ENCODE measurements at regions not wholly inside any gene's neighbourhood (a gene's known extent, or its start where the extent isn't known, plus 50 kb on each side); places are given as distances from the start of the nearest gene placed in this dataset.
"Not testable (repeated sequence)": the region's sequence is repeated elsewhere in the genome, so short reads cannot be mapped to it uniquely, and the experiment has no call there.

DNA sequence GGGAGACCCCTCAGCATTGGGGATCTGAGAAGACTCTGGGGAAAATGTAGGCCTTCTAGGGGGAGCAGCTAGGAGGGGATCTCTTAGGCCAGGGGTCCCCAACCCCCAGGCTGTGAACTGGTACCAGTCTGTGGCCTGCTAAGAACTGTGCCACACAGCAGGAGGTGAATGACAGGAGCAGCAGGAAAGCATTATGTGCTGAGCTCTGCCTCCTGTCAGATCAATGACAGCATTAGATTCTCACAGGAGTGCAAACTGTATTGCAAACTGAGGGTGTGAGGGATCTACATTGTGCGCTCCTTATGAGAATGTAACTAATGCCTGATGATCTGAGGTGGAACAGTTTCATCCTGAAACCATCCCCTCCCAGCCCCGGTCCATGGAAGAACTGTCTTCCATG is 127.3 kb downstream of the SCG2 start:
- DNase-seq = no peak

DNA sequence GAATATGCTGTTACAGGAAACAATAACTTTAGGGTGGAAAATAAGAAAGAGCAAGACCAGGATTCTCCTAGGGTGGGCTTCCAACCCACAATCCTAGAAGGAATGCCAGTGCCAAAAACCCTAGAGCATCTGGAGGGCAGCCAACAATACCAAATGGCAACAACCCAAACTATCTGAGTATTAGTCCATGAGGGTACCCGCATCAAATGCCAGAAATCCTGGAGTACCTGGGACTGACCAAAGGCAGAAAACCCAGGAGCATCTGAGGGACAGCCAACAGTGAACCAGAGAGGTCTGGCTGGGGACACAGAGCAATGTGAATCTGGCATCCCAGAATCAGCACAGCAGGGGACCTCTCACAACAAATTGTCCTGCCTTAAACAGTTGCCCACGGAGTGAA is 126.3 kb downstream of the SCG2 start:
- DNase-seq = no peak

DNA sequence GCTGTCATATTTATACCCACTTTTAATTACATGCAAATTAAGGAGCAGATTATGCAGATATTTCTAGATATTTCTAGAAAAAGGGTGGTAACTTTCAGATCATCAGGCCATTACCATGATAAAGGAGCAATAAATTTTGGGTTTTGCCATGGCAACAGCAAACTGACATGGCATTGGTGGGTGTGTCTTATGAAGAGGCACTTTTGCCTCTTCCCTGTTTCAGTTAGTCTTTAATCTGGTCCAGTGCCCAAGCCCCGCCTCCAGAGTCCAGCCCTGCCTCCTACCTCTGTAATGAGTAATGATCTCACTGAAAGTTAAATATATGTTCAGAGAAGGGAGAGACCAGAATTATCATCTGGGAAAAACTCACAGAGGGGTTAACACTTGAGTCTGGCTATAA is 124.8 kb downstream of the SCG2 start:
- no peak for DNase-seq

DNA sequence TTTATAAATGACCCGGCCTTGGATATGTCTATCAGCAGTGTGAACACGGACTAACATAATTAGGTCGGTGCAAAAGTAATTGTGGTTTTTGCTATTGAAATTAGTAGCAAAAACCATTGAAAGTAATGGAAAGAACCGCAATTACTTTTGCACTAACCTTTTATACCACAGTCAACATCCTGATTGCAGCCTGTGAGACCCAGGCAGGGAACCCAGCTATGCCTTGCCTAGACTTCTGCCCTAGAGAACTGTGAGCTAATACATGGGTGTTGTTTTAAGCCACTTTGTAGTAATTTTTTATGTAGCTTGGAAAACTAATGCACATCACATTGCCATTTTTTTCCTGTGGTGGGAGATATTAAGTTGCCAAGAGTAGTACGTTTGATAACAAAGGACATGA is 120.7 kb downstream of the SCG2 start:
- DNase-seq = no peak

DNA sequence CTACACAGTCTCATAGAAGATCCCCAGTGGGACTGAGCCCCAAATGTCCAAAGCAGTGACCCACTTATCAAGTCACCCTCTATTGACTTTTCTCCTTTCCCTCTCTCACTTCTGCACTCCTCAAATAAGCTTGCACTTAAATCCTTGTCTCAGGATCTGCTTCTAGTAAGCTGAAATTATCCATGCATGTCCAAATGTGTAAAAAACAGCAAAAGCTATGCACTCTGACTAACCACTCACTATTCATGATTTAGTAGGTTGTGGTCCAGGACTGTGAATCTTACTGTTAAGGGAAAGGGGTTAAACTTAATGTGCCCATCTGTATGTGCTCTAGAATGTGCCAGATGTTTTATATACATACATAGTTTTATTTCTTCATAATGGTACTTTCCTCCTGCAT is 115.4 kb downstream of the SCG2 start:
- no peak for DNase-seq

DNA sequence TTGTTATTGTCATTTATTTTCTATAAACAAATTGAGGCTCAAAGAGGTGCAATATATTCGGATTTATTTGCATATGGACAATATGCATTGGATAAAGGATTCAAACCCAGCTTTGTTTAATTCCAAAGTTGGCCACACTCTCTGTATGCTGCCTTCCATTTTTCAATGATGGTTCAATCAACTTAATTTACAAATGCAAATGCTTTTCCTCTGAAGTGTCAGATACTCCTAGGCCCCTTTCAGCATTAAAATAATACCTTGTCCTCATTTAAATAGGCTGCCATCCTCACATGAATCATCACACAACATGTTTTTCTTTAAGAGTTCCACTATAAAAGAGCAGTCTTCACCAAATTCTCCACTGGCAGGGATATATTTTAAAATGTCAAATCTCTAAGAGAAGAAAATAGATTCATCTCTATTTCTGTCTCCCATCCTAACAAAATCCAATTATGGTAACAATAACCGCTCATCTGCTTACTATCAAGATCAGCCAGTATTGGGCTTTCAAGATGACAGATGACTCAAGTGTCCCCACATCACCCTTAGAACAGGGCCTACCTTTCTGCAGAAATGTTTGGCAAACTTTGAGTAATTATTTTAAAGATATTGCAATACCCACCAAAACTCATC is 114.8 kb downstream of the SCG2 start:
- DNase-seq = no peak

DNA sequence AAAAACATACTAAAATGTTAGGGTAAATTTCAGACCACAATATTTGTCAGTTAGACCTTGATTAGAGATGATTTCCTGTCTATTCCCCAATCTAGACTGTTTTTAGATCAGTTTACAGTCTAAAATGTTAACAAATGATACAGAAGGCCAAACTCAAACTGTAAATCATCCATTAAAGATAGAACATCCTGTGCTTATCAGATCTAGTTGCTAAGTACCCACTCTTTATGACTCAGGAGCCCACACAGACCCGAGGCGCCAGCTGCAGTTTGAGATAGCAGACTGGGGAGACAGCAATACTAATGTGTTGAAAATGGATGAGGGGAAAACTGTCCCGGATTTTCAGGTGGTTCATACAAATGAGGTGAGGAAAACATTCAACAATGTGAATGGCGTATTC is 113.3 kb downstream of the SCG2 start:
- no peak for DNase-seq

DNA sequence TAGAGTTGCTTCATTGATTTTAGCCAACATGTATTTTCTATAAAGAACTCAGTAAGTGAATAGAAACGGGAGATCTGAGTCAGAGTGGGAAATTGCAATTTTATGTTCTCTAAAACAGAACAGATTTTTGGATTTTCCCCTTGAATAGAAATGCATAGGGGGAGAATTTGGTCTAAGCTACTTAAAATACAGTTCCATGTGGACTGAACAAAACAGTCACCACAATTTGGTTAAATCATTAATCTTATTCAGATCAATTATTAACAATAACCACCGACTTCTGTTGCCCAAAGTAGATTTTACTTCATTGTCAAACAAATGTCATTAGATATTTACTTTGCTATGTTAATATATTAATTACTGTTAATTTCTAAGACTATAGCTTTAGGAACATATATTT is 107.7 kb downstream of the SCG2 start:
- no peak for DNase-seq

DNA sequence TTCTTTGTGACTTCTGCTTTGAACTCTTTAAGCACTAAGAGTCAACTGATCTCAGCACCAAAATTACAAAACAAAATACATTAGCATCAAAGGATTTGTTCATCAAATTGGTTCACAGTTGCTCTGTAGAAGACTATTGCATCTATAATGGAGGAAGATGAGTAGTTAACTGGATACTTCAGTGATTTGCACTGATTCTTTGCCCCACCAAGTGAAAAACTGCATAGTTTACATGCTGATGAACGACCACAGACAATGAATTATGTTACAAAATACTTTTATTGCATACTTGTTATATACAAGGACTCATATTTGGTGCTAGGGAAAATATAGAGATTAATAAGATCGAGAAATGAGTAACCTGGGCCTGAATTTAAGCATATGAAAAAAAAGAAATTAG is 107.2 kb downstream of the SCG2 start:
- no peak for DNase-seq

DNA sequence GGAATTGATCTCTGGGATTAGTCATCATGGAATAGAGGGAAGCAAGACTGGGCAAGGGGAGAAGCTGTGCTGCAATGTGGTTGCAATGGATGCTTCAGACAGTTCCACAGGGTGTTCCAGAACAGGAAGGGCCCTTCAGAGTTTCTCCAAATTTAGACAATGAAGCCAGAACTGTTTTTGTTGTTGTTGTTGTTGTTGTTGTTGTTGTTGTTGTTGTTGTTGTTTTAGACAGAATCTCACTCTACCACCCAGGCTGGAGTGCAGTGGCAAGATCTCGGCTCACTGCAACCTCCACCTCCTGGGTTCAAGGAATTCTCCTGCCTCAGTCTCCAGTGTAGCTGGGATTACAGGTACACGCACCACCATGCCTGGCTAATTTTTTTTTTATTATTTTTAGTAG is 105.3 kb downstream of the SCG2 start:
- not testable (repeated sequence) for DNase-seq

DNA sequence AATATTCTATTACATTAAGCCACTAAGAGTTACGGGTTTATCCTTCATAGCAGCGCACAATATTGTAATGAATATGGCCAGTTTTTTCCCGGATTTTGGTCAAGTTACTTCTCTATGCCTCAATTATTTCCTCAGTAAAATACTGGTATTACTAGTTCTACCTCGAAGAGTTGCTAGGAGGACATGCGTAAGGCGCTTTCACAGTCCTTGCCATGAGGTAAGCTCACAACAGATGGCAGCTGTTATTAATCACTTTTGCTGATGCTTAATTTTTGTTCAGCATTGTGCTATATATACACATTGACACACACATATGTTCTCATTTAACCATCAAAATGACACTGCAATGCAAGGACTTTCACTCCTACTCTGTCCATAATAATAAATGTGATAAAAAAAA is 101.5 kb downstream of the SCG2 start:
- DNase-seq = no peak

DNA sequence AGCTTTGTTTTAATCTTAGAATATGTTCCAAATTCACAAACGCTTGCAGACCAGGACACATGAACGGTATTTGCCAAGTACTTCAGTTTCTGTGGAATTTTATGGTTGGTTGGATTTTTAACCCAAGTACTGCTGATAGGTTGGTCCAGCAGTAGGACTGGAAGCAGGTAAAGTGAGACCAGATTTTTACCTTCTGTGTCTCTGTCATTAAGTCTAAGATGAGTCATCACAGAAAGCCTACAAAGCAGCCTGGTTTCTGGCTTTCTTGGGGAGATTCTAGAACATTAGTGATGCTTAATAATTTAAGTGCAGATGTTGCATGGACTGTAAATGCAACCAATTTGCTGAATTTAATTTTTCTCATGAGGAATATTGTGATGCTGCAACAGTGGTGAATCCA is 100.5 kb downstream of the SCG2 start:
- DNase-seq = no peak

DNA sequence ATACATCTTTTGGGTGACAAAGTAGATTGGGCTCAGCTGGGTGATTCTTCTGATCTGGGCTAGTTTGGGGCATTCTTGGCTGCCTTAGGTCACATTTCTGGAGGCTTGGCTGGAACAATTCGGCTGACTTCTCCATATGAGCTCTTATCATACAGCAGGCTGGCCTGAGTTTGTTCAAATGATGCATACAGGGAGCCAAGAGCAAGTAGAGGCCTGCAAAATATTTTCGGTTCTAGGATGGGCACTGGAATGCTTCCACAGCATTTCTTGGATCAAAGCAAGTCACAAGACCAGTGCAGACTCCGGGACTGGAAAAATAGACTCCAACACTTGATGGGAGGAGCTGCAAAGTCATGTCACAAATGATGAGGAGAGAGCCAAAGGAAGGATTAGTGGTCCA is 98.4 kb downstream of the SCG2 start:
- no peak for DNase-seq

DNA sequence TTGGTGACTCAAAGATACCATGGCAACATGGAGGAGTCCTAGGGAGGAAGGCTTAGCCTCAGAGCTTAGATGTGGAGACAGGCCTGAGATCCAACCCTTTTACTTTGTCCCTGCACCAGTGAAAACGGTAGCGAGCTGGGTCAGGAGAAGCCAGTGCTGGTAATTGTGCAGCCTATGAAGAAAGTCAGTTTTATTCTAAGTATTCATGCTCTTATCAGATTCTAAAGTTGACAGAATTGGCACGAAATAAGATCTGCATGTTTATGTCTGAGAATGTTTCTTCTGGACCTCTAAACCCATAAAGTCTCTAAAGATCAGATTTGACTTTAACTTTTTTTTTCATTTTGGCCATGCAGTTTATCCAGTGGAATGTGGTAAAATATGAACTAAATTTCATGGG is 93.8 kb downstream of the SCG2 start:
- no peak for DNase-seq

DNA sequence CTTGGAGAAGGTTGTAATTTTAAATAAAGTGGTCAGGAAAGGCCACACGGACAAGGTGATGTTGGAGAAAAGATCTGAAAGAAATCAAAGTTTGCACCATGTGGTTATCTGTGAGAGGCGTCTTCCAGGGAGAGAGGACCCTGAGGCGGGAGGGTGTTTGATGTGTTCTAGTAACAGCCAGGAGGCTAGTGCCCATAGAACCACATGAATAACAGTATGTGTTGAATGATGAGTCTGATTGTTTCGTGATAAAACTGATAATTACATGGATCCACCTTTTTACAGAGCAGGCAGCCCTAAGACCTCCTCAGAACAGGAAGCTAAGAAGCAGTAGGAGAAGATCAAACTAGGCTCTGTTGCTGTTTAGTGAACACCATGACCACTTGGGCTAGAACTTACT is 91.4 kb downstream of the SCG2 start:
- no peak for DNase-seq

DNA sequence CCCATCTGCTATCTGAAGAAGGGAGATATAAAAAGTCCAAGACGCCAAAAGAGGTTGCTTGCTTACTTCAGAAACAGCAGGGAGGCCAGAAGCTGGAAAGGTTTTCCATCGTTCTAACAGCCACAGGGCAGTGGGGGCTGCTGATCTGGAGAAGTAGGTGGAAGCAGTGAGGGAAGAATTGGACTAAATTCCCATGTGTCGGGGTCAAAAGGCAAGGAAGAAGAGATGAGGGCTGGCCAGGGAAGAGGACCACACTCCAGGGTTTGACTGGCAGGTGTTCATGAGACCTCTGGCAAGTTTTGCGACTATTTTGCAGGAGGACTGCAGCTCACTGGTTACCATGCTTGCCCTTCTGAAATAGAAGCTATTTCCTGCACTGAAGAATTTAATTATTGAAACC is 91.0 kb downstream of the SCG2 start:
- no peak for DNase-seq

DNA sequence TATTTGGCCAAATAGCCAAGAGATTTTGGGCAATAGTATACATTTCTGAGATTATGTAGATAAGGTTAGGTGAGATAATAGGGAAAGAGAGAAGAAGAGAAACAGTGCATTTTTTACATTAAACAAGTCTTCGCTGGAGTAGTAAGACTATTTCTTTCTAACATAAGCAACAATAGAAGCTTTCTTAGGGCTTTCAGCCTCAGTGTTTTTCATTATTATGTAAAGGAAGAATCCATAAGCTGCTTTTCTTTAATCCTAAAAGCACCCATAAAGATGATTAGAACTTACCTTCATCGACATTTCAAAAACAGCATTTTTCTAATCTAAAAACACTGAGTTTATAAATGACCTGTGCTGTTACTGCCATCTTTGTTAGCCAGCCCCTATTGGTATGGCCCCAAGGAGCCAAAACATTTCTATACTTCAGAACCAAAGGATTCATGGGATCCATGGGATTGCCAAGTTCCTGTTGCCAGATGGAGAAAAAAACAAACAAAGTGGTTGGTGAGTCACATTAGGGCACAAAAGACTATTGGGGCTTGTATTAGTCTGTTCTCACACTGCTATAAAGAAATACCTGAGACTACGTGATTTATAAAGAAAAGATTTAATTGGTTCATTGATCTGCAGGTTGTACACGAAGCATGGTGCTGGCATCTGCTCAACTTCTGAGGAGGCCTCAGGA is 88.2 kb downstream of the SCG2 start:
- no peak for DNase-seq

DNA sequence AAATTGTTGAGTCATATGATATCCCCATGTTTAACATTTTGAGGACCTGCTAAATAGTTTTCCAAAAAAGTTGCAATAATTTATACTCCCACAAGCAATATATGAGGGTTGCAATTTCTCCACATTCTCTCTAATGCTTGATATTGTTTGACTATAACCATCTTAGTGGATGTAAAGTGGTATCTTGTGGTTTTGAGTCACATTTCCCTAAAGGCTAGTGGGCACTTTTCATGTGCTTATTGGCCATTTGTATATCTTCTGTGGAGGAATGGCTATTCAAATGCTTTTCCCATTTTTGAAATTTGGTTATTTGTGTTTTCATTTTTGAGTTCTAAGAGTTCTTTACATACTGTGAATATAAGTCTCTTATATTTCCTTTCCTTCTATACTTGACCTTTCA is 82.7 kb downstream of the SCG2 start:
- DNase-seq = no peak

DNA sequence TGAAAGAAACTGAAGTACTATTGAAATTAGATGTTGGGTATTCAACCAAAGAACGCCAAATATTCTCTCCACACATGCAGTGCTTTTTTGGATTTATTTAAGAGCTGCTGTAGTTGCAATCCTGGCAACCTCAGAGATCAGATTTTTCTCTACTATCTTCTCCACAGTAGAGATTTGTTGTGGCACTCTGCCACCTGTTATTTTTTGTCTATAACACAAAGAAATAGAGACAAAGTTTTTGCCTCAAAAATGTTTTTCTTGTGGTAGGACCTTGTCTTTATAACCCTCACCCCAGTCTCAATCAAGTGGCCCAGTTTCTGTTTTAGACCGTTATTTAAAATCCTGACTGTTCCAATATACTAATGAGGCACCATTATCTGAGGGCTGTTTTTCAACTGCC is 79.4 kb downstream of the SCG2 start:
- DNase-seq = no peak

DNA sequence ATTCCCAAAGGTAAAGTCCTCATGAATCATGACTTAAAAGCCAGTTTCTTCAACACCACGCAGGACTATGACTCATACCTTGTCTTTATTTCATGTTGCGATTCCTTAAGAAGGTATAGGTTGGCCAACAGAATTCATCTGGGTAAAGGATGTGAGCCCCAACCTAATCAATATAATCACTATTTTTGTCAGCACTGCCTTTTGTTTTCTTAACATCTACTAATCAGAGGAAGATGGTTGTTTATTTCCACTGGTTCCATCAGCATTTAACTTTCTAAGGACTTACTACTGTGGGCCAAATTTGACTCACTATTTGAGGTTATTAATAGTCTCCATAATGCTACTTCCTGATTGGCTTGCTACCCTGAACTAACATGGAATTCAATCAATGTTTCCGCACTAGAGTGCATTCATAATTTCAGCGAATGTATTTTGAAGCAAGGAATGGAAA is 78.6 kb downstream of the SCG2 start:
- no peak for DNase-seq

DNA sequence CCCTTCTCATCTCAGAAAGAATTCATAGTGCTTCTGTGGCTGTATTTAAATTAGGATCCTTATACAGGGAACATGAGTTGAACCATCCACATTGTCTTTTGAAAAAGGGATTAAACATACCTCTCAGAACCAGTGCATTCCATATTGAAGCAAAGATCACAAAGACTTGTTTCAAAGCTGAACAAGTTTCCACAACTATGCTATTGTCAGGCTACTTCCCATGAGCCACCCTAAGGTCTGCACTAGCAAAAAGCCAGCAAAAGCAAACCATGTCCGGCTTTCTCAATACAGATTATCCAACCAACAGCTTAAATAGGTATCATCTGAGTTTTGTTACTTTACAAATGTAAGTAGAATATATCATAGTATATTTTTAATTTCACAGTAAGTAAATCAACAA is 78.1 kb downstream of the SCG2 start:
- DNase-seq = no peak

DNA sequence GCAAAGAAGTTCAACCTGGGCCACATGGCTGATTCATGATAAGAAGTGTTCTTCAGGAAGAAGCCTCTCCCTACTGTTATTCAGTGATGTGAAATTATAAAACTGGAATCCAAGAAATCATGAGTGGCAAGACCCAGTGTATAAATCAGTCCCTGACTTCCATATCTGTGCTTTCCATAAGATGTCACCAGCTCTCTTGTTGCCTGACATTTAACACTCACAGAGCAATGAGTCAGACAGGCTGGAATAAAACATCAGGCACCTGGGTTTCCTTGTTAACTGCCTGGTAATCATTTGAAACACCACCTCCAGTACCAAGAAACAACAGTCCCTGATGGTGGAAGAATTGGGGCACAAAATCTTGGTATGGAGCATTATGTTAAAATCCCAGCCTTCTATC is 76.1 kb downstream of the SCG2 start:
- DNase-seq = no peak

DNA sequence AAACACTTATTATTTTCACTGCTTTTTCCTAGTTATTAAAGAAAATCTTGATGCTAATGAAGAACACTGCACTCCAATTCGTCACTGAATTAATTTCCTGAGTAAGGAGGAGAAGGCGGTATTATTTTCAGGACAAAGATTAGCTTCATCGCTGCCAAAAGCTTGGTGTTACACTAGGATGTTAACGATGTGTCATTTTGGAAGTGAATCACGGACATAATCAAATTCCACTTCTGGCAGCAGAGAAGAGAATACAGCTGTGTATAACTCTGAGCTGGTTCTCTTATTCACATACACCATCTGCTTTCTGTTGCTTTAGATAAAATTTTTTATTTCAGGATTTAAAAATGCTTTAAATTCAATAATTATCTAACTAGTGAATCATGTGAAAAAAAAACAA is 74.1 kb downstream of the SCG2 start:
- no peak for DNase-seq

DNA sequence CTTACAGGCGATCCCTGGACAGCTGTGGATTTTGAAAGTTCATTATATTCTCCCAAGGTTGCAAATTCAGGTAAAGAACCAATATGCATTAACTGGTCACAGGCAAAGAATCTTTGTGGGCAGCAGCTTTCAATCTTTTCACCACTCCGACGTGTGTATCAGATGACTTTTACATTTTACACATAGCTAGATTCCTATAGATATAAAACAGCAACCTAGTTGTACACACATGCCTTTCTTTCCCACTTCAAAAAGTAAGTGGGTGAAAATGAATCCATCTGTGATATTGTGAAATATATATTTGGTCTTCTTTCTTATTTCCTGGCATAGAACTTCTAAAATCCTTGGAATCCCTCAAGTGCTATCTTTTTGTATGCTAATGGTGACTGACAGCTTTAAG is 72.5 kb downstream of the SCG2 start:
- no peak for DNase-seq

DNA sequence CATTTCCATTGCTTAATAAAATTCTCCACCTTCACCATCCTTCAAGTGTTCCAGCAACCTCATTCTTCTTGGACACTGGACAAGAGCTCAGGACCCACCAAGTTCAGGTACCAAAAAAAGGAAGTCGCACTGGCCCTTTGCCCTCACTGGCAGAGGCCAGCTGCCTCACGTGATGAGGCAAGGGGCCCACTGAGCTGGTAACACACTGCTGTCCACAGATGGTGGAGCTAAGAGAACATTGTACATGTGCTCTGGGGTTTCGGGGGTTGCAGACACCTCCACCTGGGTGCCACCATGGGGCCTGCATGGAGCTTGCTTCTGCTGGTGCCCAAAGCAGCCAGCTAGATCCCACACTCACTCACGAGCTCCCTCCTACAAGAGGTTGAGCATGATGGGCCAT is 71.3 kb downstream of the SCG2 start:
- DNase-seq = no peak

Measured in CD4-positive, alpha-beta T cell treated with Interleukin-12 subunit alpha and Interleukin-12 subunit beta, for 1 hour (primary cell).